B cell (primary cell): ENCODE measurements at regions not wholly inside any gene's neighbourhood (a gene's known extent, or its start where the extent isn't known, plus 50 kb on each side); places are given as distances from the start of the nearest gene placed in this dataset.

ENCODE experiments used
- ATAC-seq: fragments of 200-7000 bp; cut with Tn5 transposase; one replicate; pipeline ENCODE4 v1.10.0; 2021; ENCODE audit warnings: low read depth, mild to moderate bottlenecking, moderate number of reproducible peaks, moderate library complexity
- CTCF ChIA-PET: fragments of 350-600 bp; sonication (Branson Sonifier 250); formaldehyde crosslinking; loops from one replicate; lab custom pipeline; 2021; ENCODE audit warnings: antibody characterized with exemption, inconsistent platforms; lab: Charles Lee
- POLR2A ChIA-PET: fragments of 350-600 bp; sonication (Branson Sonifier 250); formaldehyde crosslinking; loops from one replicate; lab custom pipeline; 2021; ENCODE audit warnings: antibody characterized with exemption; lab: Charles Lee
- DNase-seq: peaks from one replicate; pipeline ENCODE4 v3.0.0; 2013
- H2AFZ ChIP-seq: 2 replicates; pipeline ENCODE4 v1.6.1; 2012; ENCODE audit warnings: mild to moderate bottlenecking, low read depth, low read length; ENCODE audit not compliant: insufficient read depth, poor library complexity, severe bottlenecking
- H3K27ac ChIP-seq, 2 donors: 1 replicate in 1 of 2; 2 replicates in 1 of 2; pipeline ENCODE4 v1.5.1; 2012 to 2013; ENCODE audit warnings: low read length in 2 of 2, mild to moderate bottlenecking in 2 of 2, moderate library complexity in 1 of 2
- H3K27me3 ChIP-seq, 4 experiments: fragments of 200-600 bp in 1 of 4; sonication (generic) in 1 of 4; replicated peaks in 1 of 4; 1 replicate in 2 of 4; 2 replicates in 2 of 4; pipeline versions ENCODE4 v1.6.1 to v1.7.0; 2013 to 2016; ENCODE audit warnings: low read length in 3 of 4, mild to moderate bottlenecking in 2 of 4, mixed read lengths in 1 of 4, moderate library complexity in 1 of 4; ENCODE audit not compliant: insufficient read depth in 4 of 4, control insufficient read depth in 3 of 4; ENCODE audit errors: control extremely low read depth in 1 of 4
- H3K36me3 ChIP-seq, 2 experiments: replicated peaks in 1 of 2; 1 replicate in 1 of 2; 2 replicates in 1 of 2; pipeline versions ENCODE4 v1.6.1 to v1.7.1; 2013; ENCODE audit warnings: low read length in 1 of 2; ENCODE audit not compliant: insufficient read depth in 2 of 2, control insufficient read depth in 1 of 2; ENCODE audit errors: control extremely low read depth in 1 of 2, extremely low read depth in 1 of 2
- H3K4me1 ChIP-seq, 2 donors: fragments of 200-600 bp in 1 of 2; sonication (generic) in 1 of 2; 1 replicate in 1 of 2; 2 replicates in 1 of 2; pipeline versions ENCODE4 v1.5.1 to v1.6.1; 2013 to 2017; ENCODE audit warnings: low read length in 2 of 2; ENCODE audit not compliant: control insufficient read depth in 2 of 2, insufficient read depth in 2 of 2
- H3K4me2 ChIP-seq: replicated peaks from 2 replicates; pipeline ENCODE3; 2012; ENCODE audit warnings: mild to moderate bottlenecking, low read depth, low read length; ENCODE audit not compliant: poor library complexity, severe bottlenecking
- H3K4me3 ChIP-seq, 5 experiments: fragments of 200-600 bp in 1 of 5; sonication (generic) in 1 of 5; 1 replicate in 3 of 5; 2 replicates in 2 of 5; pipeline versions ENCODE4 v1.5.1 to v1.7.0; 2011 to 2016; ENCODE audit warnings: low read length in 4 of 5, mild to moderate bottlenecking in 4 of 5, low read depth in 2 of 5, control low read depth in 1 of 5, moderate library complexity in 1 of 5; ENCODE audit not compliant: insufficient read depth in 1 of 5; ENCODE audit errors: control extremely low read depth in 1 of 5, extremely low read depth in 1 of 5
- H3K79me2 ChIP-seq: fragments of 200-600 bp; sonication (generic); one replicate; pipeline ENCODE4 v1.6.0; 2016; ENCODE audit warnings: low read length; ENCODE audit not compliant: control insufficient read depth, insufficient read depth
- H3K9ac ChIP-seq: fragments of 200-600 bp; sonication (generic); 2 replicates; pipeline ENCODE4 v1.6.1; 2017; ENCODE audit warnings: mild to moderate bottlenecking, low read length, moderate library complexity
- H3K9me3 ChIP-seq, 3 donors: one replicate each; pipeline versions ENCODE4 v1.6.1 to v1.7.1; 2013; ENCODE audit warnings: low read length in 2 of 3; ENCODE audit not compliant: control insufficient read depth in 2 of 3, insufficient read depth in 1 of 3; ENCODE audit errors: control extremely low read depth in 1 of 3
- H4K20me1 ChIP-seq: 2 replicates; pipeline ENCODE4 v1.6.0; 2012; ENCODE audit warnings: mild to moderate bottlenecking, low read length; ENCODE audit not compliant: insufficient read depth, control insufficient read depth, poor library complexity, severe bottlenecking
- H3K27ac Mint-ChIP-seq: one replicate; pipeline ENCODE4 v1.8.0; 2021; ENCODE audit warnings: mixed read lengths
- H3K27me3 Mint-ChIP-seq: one replicate; pipeline ENCODE4 v1.8.0; 2021; ENCODE audit warnings: mixed read lengths
- H3K4me1 Mint-ChIP-seq: one replicate; pipeline ENCODE4 v1.8.0; 2021; ENCODE audit warnings: mixed read lengths
- H3K4me3 Mint-ChIP-seq: one replicate; pipeline ENCODE4 v1.8.0; 2021; ENCODE audit warnings: mixed read lengths
- H3K9me3 Mint-ChIP-seq: one replicate; pipeline ENCODE4 v1.8.0; 2022; ENCODE audit warnings: mixed read lengths; ENCODE audit not compliant: insufficient read depth
- CTCF ChIP-seq: fragments of 200-600 bp; IDR thresholded peaks from one replicate; pipeline ENCODE4 v1.8.0; 2022; ENCODE audit warnings: antibody characterized with exemption, mild to moderate bottlenecking
- EZH2 ChIP-seq: IDR thresholded peaks from 2 replicates; pipeline ENCODE4 v1.6.1; 2012; ENCODE audit warnings: borderline replicate concordance, low read depth, mild to moderate bottlenecking, moderate library complexity, low read length; ENCODE audit not compliant: insufficient read depth, poor library complexity, severe bottlenecking
- WGBS: methylation state at CpG from one replicate; pipeline ENCODE4 v1.1.5; 2013; ENCODE audit warnings: missing lambda C conversion rate; ENCODE audit not compliant: insufficient coverage; 5-methylcytosine and 5-hydroxymethylcytosine counted together
- intact Hi-C: fragments of 100-400 bp; cut with micrococcal nuclease; formaldehyde crosslinking; loops from one replicate; pipeline ENCODE4 v1.10.0; 2022

- H3K79me2 ChIP-seq, result no peaks in the 10 kb centered on the region
- ATAC-seq (peak; percentile 45), DNase-seq (peak; percentile 47)
- no peaks in the 10 kb centered on the region for H3K4me1 ChIP-seq
- H3K4me3 Mint-ChIP-seq, result no peak overlapping the region
- H3K9me3 Mint-ChIP-seq, result no peaks in the 10 kb centered on the region
- no peak overlapping the region for H3K4me2 ChIP-seq
- peak; percentile 54 for TF ChIP-seq CTCF
- no peak for TF ChIP-seq EZH2
- intact Hi-C loops, result no loop called here
- peaks cover 16% of the 10 kb centered on the region for H3K27me3 Mint-ChIP-seq
- H3K27ac Mint-ChIP-seq, result no peak overlapping the region
- no peak overlapping the region for H3K4me3 ChIP-seq
- H3K9ac ChIP-seq, result no peak overlapping the region
- H3K9me3 ChIP-seq, result no peaks in the 10 kb centered on the region
- no peak overlapping the region for H2AFZ ChIP-seq
- POLR2A ChIA-PET, result no interaction called here
- H4K20me1 ChIP-seq, result no peaks in the 10 kb centered on the region
- no peaks in the 10 kb centered on the region for H3K4me1 Mint-ChIP-seq
- H3K27ac ChIP-seq, result no peak overlapping the region
- no peaks in the 10 kb centered on the region for H3K36me3 ChIP-seq
- 82% methylated on average over 12 of the region's 15 CpGs for WGBS
- no peaks in the 10 kb centered on the region for H3K27me3 ChIP-seq
- CTCF ChIA-PET, result interaction anchor here (0.6 to 3.6 kb wide), 10 partner anchors 9 to 249 kb away, joined by 3 to 13 read pairs (median 3); no protein-coding TSS in a partner anchor
These were observed 182.0 kb upstream of the SERP2 start for GRCh38 chr13:44191504-44192171.

GRCh38 chr13:44193731-44194130 lies 179.9 kb upstream of the SERP2 start:
- POLR2A ChIA-PET, result no interaction called here
- Histone ChIP-seq H2AFZ (no peak overlapping the region), H3K36me3 (no peaks in the 10 kb centered on the region), H3K4me1 (no peaks in the 10 kb centered on the region), H3K9ac (no peak overlapping the region), H4K20me1 (no peaks in the 10 kb centered on the region), H3K9me3 (no peaks in the 10 kb centered on the region), H3K27me3 (no peaks in the 10 kb centered on the region), H3K27ac (no peak overlapping the region), H3K79me2 (no peaks in the 10 kb centered on the region), H3K4me3 (no peak overlapping the region), H3K4me2 (no peak overlapping the region)
- no peak overlapping the region for H3K27ac Mint-ChIP-seq
- 92% methylated on average over 1 of the region's 3 CpGs for WGBS
- peaks cover 19% of the 10 kb centered on the region for H3K27me3 Mint-ChIP-seq
- H3K4me1 Mint-ChIP-seq, result no peaks in the 10 kb centered on the region
- no peak overlapping the region for H3K4me3 Mint-ChIP-seq
- DNase-seq, result no peak
- CTCF ChIA-PET, result no interaction called here
- TF ChIP-seq CTCF, result no peak
- no peak for TF ChIP-seq EZH2
- H3K9me3 Mint-ChIP-seq, result no peaks in the 10 kb centered on the region
- ATAC-seq, result no peak
- intact Hi-C loops, result no loop called here
